Ovary (tissue), 7 donors: ENCODE measurements at regions not wholly inside any gene's neighbourhood (a gene's known extent, or its start where the extent isn't known, plus 50 kb on each side); places are given as distances from the start of the nearest gene placed in this dataset.

Source experiments
- DNase-seq, 5 donors: peaks; one replicate each; pipeline ENCODE4 v3.0.0-alpha.2; 2019 to 2020
- H3K27ac ChIP-seq, 2 donors: fragments of 200-600 bp; one replicate each; pipeline versions ENCODE4 v1.5.1 to v1.8.0; 2019 to 2022
- H3K27me3 ChIP-seq: fragments of 200-600 bp; one replicate; pipeline ENCODE4 v1.8.0; 2022
- H3K36me3 ChIP-seq: fragments of 200-600 bp; sonication (generic); one replicate; pipeline ENCODE4 v1.5.1; 2019
- H3K4me1 ChIP-seq: one replicate; pipeline ENCODE4 v1.8.1; 2013; ENCODE audit warnings: mild to moderate bottlenecking, moderate library complexity; ENCODE audit not compliant: insufficient read depth
- H3K4me3 ChIP-seq: fragments of 200-600 bp; sonication (generic); one replicate; pipeline ENCODE4 v1.5.1; 2017
- H3K9me3 ChIP-seq, 2 donors: fragments of 200-600 bp in 1 of 2; sonication (generic) in 1 of 2; one replicate each; pipeline versions ENCODE4 v1.5.1 to v1.8.1; 2013 to 2019; ENCODE audit warnings: mild to moderate bottlenecking in 1 of 2, moderate library complexity in 1 of 2
- CTCF ChIP-seq, 3 donors: fragments of 450-650 bp in 2 of 3; fragments of 200-600 bp in 1 of 3; IDR thresholded peaks; one replicate each; pipeline versions ENCODE4 v1.5.1 to v1.8.0; 2016 to 2022; ENCODE audit warnings: antibody characterized with exemption in 3 of 3, mild to moderate bottlenecking in 1 of 3
- EP300 ChIP-seq: sonication (generic); formaldehyde crosslinking; IDR thresholded peaks from one replicate; pipeline ENCODE4 v1.6.1; 2017; ENCODE audit warnings: antibody characterized with exemption
- POLR2A ChIP-seq: fragments of 450-650 bp; IDR thresholded peaks from one replicate; pipeline ENCODE4 v1.6.1; 2017; ENCODE audit warnings: antibody characterized with exemption, mild to moderate bottlenecking, moderate library complexity
- WGBS, 3 donors: extraction: QIAGEN DNeasy Blood & Tissue Kit in 1 of 3; methylation state at CpG; one replicate each; pipeline versions ENCODE4 v1.1.5 to v1.1.7; 2013 to 2017; 5-methylcytosine and 5-hydroxymethylcytosine counted together
- intact Hi-C, 4 donors: fragments of 100-400 bp; cut with DNase I; formaldehyde crosslinking; loops; one replicate each; pipeline versions ENCODE4 v1.11.0 to v1.15.1; 2022 to 2023
- donor health status: DM: no; HTN: no; CAD: no; lungs with moderate emphysema.
- donor health status: DM: no; HTN: no; CAD: no.
- donor health status: Bipolar disorder and iron deficiency.
- donor health status: DM: no; HTN: no; CAD: no.
- donor health status: DM: yes; HTN: yes; CAD: no.

GRCh38 chr14:71483154-71483553 lies 449.1 kb upstream of the RGS6 start:
- intact Hi-C loops: no loop called here
- Histone ChIP-seq H3K4me1 (no peaks in the 10 kb centered on the region), H3K4me3 (no peak overlapping the region), H3K9me3 (no peaks in the 10 kb centered on the region), H3K27ac (no peak overlapping the region), H3K36me3 (no peaks in the 10 kb centered on the region), H3K27me3 (no peaks in the 10 kb centered on the region)
- DNase-seq: no peak
- WGBS, 3 donors: 65 to 66% (median 65%) methylated on average over 3 of the region's 3 CpGs
- TF ChIP-seq CTCF (IDR thresholded peaks at IDR 0.05): no peak
- TF ChIP-seq EP300: no peak
- no peak for TF ChIP-seq POLR2A

GRCh38 chr14:71485833-71486232 lies 446.4 kb upstream of the RGS6 start:
- Histone ChIP-seq H3K27ac (no peak overlapping the region), H3K9me3 (no peaks in the 10 kb centered on the region), H3K4me1 (peaks cover 2% of the 10 kb centered on the region), H3K27me3 (no peaks in the 10 kb centered on the region), H3K4me3 (no peak overlapping the region), H3K36me3 (no peaks in the 10 kb centered on the region)
- intact Hi-C loops: no loop called here
- TF ChIP-seq EP300 (no peak), CTCF (IDR thresholded peaks at IDR 0.05) (no peak), POLR2A (no peak)
- DNase-seq: no peak
- WGBS, 3 donors: 45 to 63% (median 57%) methylated on average over 2 of the region's 2 CpGs

- Histone ChIP-seq H3K27ac (no peak overlapping the region), H3K36me3 (no peaks in the 10 kb centered on the region), H3K9me3 (no peaks in the 10 kb centered on the region), H3K27me3 (no peaks in the 10 kb centered on the region), H3K4me1 (peaks cover 2% of the 10 kb centered on the region), H3K4me3 (no peak overlapping the region)
- DNase-seq: no peak
- TF ChIP-seq CTCF (IDR thresholded peaks at IDR 0.05): no peak
- no peak for TF ChIP-seq EP300
- TF ChIP-seq POLR2A: no peak
- intact Hi-C loops: no loop called here
- WGBS, 3 donors: 42 to 56% (median 44%) methylated on average over 2 of the region's 2 CpGs
These were observed 445.9 kb upstream of the RGS6 start for GRCh38 chr14:71486279-71486678.

- no peak for TF ChIP-seq POLR2A
- TF ChIP-seq EP300: no peak
- no peak for TF ChIP-seq CTCF (IDR thresholded peaks at IDR 0.05)
- peaks cover 2% of the 10 kb centered on the region for H3K4me1 ChIP-seq
- intact Hi-C loops: no loop called here
- no peak overlapping the region for H3K4me3 ChIP-seq
- no peaks in the 10 kb centered on the region for H3K27me3 ChIP-seq
- H3K27ac ChIP-seq: no peak overlapping the region
- no peaks in the 10 kb centered on the region for H3K9me3 ChIP-seq
- DNase-seq: no peak
- no peaks in the 10 kb centered on the region for H3K36me3 ChIP-seq
These were observed 444.8 kb upstream of the RGS6 start for GRCh38 chr14:71487449-71487848.

- TF ChIP-seq POLR2A: no peak
- no peak for TF ChIP-seq CTCF (IDR thresholded peaks at IDR 0.05)
- TF ChIP-seq EP300: no peak
- Histone ChIP-seq H3K36me3 (no peaks in the 10 kb centered on the region), H3K4me1 (peaks cover 2% of the 10 kb centered on the region), H3K27ac (no peak overlapping the region), H3K4me3 (no peak overlapping the region), H3K9me3 (no peaks in the 10 kb centered on the region), H3K27me3 (no peaks in the 10 kb centered on the region)
- 82 to 86% (median 84%) methylated on average over 2 of the region's 2 CpGs for WGBS, 3 donors
- intact Hi-C loops: no loop called here
- DNase-seq: no peak
These were observed 444.3 kb upstream of the RGS6 start for GRCh38 chr14:71487941-71488340.
